ENCODE measurements at regions not wholly inside any gene's neighbourhood (a gene's known extent, or its start where the extent isn't known, plus 50 kb on each side); places are given as distances from the start of the nearest gene placed in this dataset.

- Histone ChIP-seq H3K9ac (replicated peaks; ENCODE audit: extremely low read depth, insufficient read depth, low read length) (no peak overlapping the region), H3K27me3 (ENCODE audit: control insufficient read depth in 2 of 2, insufficient read depth in 2 of 2, low read length in 2 of 2) (no peaks in the 10 kb centered on the region), H3K27ac (ENCODE audit: insufficient read depth, low read depth, low read length) (no peak overlapping the region), H2AFZ (ENCODE audit: low read depth, low read length) (no peak overlapping the region), H3K4me1 (ENCODE audit: control insufficient read depth, extremely low read depth, insufficient read depth, low read length) (no peaks in the 10 kb centered on the region), H3K79me2 (ENCODE audit: control insufficient read depth, insufficient read depth, low read length) (no peaks in the 10 kb centered on the region), H3K4me3 (replicated peaks in 1 of 3; ENCODE audit: insufficient read depth in 1 of 3, low read depth in 1 of 3, low read length in 3 of 3) (no peak overlapping the region), H3K9me3 (replicated peaks; ENCODE audit: control insufficient read depth, insufficient read depth, low read length) (no peaks in the 10 kb centered on the region), H3K36me3 (ENCODE audit: control insufficient read depth in 2 of 2, extremely low read depth in 1 of 2, insufficient read depth in 2 of 2, low read length in 2 of 2) (no peaks in the 10 kb centered on the region), H4K20me1 (replicated peaks; ENCODE audit: control insufficient read depth, extremely low read depth, insufficient read depth, low read length) (no peaks in the 10 kb centered on the region), H3K9me1 (replicated peaks; ENCODE audit: control insufficient read depth, extremely low read depth, insufficient read depth, low read length) (no peaks in the 10 kb centered on the region), H3K4me2 (ENCODE audit: insufficient read depth, low read length) (no peak overlapping the region)
- ChIA-PET POLR2A (no interaction called here), CTCF (no interaction called here)
- intact Hi-C loops (cut with micrococcal nuclease) = no loop called here
- dilution Hi-C loops (cut with MboI; ENCODE audit: extremely low pct_ligation_motif_present, low sequenced_read_pairs) = no loop called here
- TF ChIP-seq POLR2AphosphoS5 (IDR thresholded peaks at IDR 0.05; ENCODE audit: insufficient read depth, low read depth, low read length) = no peak
- no peak for TF ChIP-seq CTCF (IDR thresholded peaks at IDR 0.05; ENCODE audit: extremely low read depth in 1 of 2, insufficient read depth in 1 of 2, low read depth in 1 of 2, low read length in 2 of 2)
- no peak for TF ChIP-seq POLR2A (IDR thresholded peaks at IDR 0.05; ENCODE audit: low read depth, low read length)
- TF ChIP-seq, protein P1, sequence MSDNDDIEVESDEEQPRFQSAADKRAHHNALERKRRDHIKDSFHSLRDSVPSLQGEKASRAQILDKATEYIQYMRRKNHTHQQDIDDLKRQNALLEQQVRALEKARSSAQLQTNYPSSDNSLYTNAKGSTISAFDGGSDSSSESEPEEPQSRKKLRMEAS (IDR thresholded peaks at IDR 0.05; ENCODE audit: insufficient read depth, insufficient read length) = no peak
- TF ChIP-seq JUN (IDR thresholded peaks at IDR 0.05; ENCODE audit: borderline replicate concordance, insufficient read depth, insufficient read length, low read depth) = no peak
- TF ChIP-seq MYC (IDR thresholded peaks at IDR 0.05; ENCODE audit: low read depth, low read length) = no peak
- TF ChIP-seq GATA2 (IDR thresholded peaks at IDR 0.05; ENCODE audit: insufficient read depth, insufficient read length, low read depth, low read length) = no peak
- TF ChIP-seq FOS (IDR thresholded peaks at IDR 0.05; ENCODE audit: borderline replicate concordance, insufficient read depth, low read length) = no peak
- no peak for TF ChIP-seq EZH2 (IDR thresholded peaks at IDR 0.05; ENCODE audit: borderline replicate concordance, low read depth, low read length, severe bottlenecking)
- no peak for FAIRE-seq
- no TSS peak for BruUV-seq (replicated peaks)
- no peak for DNase-seq (ENCODE audit: low read depth, low spot score)
These were observed 517.3 kb upstream of the TLE4 start for GRCh38 chr9:79054500-79054899.
